ENCODE measurements at regions not wholly inside any gene's neighbourhood (a gene's known extent, or its start where the extent isn't known, plus 50 kb on each side); places are given as distances from the start of the nearest gene placed in this dataset.

GRCh38 chr2:43055086-43055912 is 171.1 kb downstream of the ZFP36L2 start:
- no peaks in the 10 kb centered on the region for H3F3A ChIP-seq (ENCODE audit: low read depth)
- no peaks in the 10 kb centered on the region for H3K36me3 ChIP-seq (ENCODE audit: insufficient read depth, low read length)
- H2AFZ ChIP-seq (ENCODE audit: low read length) = no peak overlapping the region
- H3K9ac ChIP-seq (ENCODE audit: low read depth, low read length, poor library complexity, severe bottlenecking) = no peak overlapping the region
- H3K79me2 ChIP-seq (ENCODE audit: insufficient read depth, low read length) = no peaks in the 10 kb centered on the region
- no peak overlapping the region for H3K4me3 ChIP-seq (ENCODE audit: low read length, poor library complexity, severe bottlenecking)
- H3K27me3 ChIP-seq (ENCODE audit: insufficient read depth, low read length, poor library complexity, severe bottlenecking) = no peaks in the 10 kb centered on the region
- TF ChIP-seq EZH2phosphoT487 (IDR thresholded peaks at IDR 0.05; ENCODE audit: borderline replicate concordance) = no peak
- TF ChIP-seq CTCF (conservative IDR thresholded peaks at IDR 0.05; ENCODE audit: low read length) = no peak
- H3K9me3 ChIP-seq (ENCODE audit: insufficient read depth, low read depth, low read length) = no peaks in the 10 kb centered on the region
- H3K9me2 ChIP-seq (replicated peaks; ENCODE audit: low read depth, low read length) = no peaks in the 10 kb centered on the region
- H3K4me1 ChIP-seq (ENCODE audit: insufficient read depth, low read length, poor library complexity, severe bottlenecking) = peaks cover 52% of the 10 kb centered on the region
- H4K20me1 ChIP-seq (ENCODE audit: insufficient read depth, low read length, poor library complexity, severe bottlenecking) = no peaks in the 10 kb centered on the region
- H3K4me2 ChIP-seq (ENCODE audit: low read depth, low read length, poor library complexity, severe bottlenecking) = no peak overlapping the region

GRCh38 chr2:43054367-43054766 is 172.0 kb downstream of the ZFP36L2 start:
- TF ChIP-seq EZH2phosphoT487 (IDR thresholded peaks at IDR 0.05; ENCODE audit: borderline replicate concordance) (no peak), CTCF (conservative IDR thresholded peaks at IDR 0.05; ENCODE audit: low read length) (no peak)
- Histone ChIP-seq H3K27me3 (ENCODE audit: insufficient read depth, low read length, poor library complexity, severe bottlenecking) (no peaks in the 10 kb centered on the region), H3K9me3 (ENCODE audit: insufficient read depth, low read depth, low read length) (no peaks in the 10 kb centered on the region), H4K20me1 (ENCODE audit: insufficient read depth, low read length, poor library complexity, severe bottlenecking) (no peaks in the 10 kb centered on the region), H3K4me2 (ENCODE audit: low read depth, low read length, poor library complexity, severe bottlenecking) (no peak overlapping the region), H3K4me3 (ENCODE audit: low read length, poor library complexity, severe bottlenecking) (no peak overlapping the region), H3K9ac (ENCODE audit: low read depth, low read length, poor library complexity, severe bottlenecking) (no peak overlapping the region), H3F3A (ENCODE audit: low read depth) (no peaks in the 10 kb centered on the region), H2AFZ (ENCODE audit: low read length) (no peak overlapping the region), H3K9me2 (replicated peaks; ENCODE audit: low read depth, low read length) (no peaks in the 10 kb centered on the region), H3K36me3 (ENCODE audit: insufficient read depth, low read length) (no peaks in the 10 kb centered on the region), H3K79me2 (ENCODE audit: insufficient read depth, low read length) (no peaks in the 10 kb centered on the region), H3K4me1 (ENCODE audit: insufficient read depth, low read length, poor library complexity, severe bottlenecking) (peaks cover 51% of the 10 kb centered on the region)

GRCh38 chr2:43052944-43053306 is 173.5 kb downstream of the ZFP36L2 start:
- Histone ChIP-seq H3K79me2 (ENCODE audit: insufficient read depth, low read length) (no peaks in the 10 kb centered on the region), H3K4me1 (ENCODE audit: insufficient read depth, low read length, poor library complexity, severe bottlenecking) (peaks cover 38% of the 10 kb centered on the region), H3K9me2 (replicated peaks; ENCODE audit: low read depth, low read length) (no peaks in the 10 kb centered on the region), H2AFZ (ENCODE audit: low read length) (no peak overlapping the region), H3F3A (ENCODE audit: low read depth) (no peaks in the 10 kb centered on the region), H3K4me2 (ENCODE audit: low read depth, low read length, poor library complexity, severe bottlenecking) (no peak overlapping the region), H3K9ac (ENCODE audit: low read depth, low read length, poor library complexity, severe bottlenecking) (no peak overlapping the region), H3K36me3 (ENCODE audit: insufficient read depth, low read length) (no peaks in the 10 kb centered on the region), H3K27me3 (ENCODE audit: insufficient read depth, low read length, poor library complexity, severe bottlenecking) (no peaks in the 10 kb centered on the region), H4K20me1 (ENCODE audit: insufficient read depth, low read length, poor library complexity, severe bottlenecking) (no peaks in the 10 kb centered on the region), H3K9me3 (ENCODE audit: insufficient read depth, low read depth, low read length) (no peaks in the 10 kb centered on the region), H3K4me3 (ENCODE audit: low read length, poor library complexity, severe bottlenecking) (no peak overlapping the region)
- TF ChIP-seq CTCF (conservative IDR thresholded peaks at IDR 0.05; ENCODE audit: low read length) (no peak), EZH2phosphoT487 (IDR thresholded peaks at IDR 0.05; ENCODE audit: borderline replicate concordance) (no peak)

All from Loucy (cell line).